ENCODE measurements at regions not wholly inside any gene's neighbourhood (a gene's known extent, or its start where the extent isn't known, plus 50 kb on each side); places are given as distances from the start of the nearest gene placed in this dataset.

- no peaks in the 10 kb centered on the region for H3K27me3 Mint-ChIP-seq (ENCODE audit: low read depth)
- CTCF ChIA-PET: interaction anchor here (0.7 to 3.2 kb wide), 2 partner anchors 51 to 75 kb away, joined by 4 to 12 read pairs; no protein-coding TSS in a partner anchor
- no peak for DNase-seq
- intact Hi-C loops (cut with micrococcal nuclease): no loop called here
- no peak overlapping the region for H3K27ac Mint-ChIP-seq
- H3K4me1 Mint-ChIP-seq (ENCODE audit: low read depth): peaks cover 4% of the 10 kb centered on the region
- no peak overlapping the region for H3K4me3 Mint-ChIP-seq
- no peaks in the 10 kb centered on the region for H3K36me3 Mint-ChIP-seq (ENCODE audit: low read depth)
- no peaks in the 10 kb centered on the region for H3K9me3 Mint-ChIP-seq
Observed at GRCh38 chr13:40017662-40018262, 362.3 kb downstream of the COG6 start.

- Mint-ChIP-seq H3K4me3 (no peak overlapping the region), H3K27me3 (ENCODE audit: low read depth) (no peaks in the 10 kb centered on the region), H3K9me3 (no peaks in the 10 kb centered on the region), H3K27ac (no peak overlapping the region), H3K4me1 (ENCODE audit: low read depth) (peaks cover 33% of the 10 kb centered on the region), H3K36me3 (ENCODE audit: low read depth) (no peaks in the 10 kb centered on the region)
- intact Hi-C loops (cut with micrococcal nuclease): loop anchor here (10.0 kb wide), 2 partner anchors 339 to 971 kb away; no protein-coding TSS in a partner anchor
- no peak for DNase-seq
- CTCF ChIA-PET: interaction anchor here (0.7 to 4.6 kb wide), 3 partner anchors 17 to 351 kb away, joined by 3 to 14 read pairs (median 5); no protein-coding TSS in a partner anchor
Observed at GRCh38 chr13:40023595-40024203, 368.2 kb downstream of the COG6 start.

GRCh38 chr13:40024204-40024966 lies 368.9 kb downstream of the COG6 start:
- intact Hi-C loops (cut with micrococcal nuclease): loop anchor here (10.0 kb wide), 2 partner anchors 340 to 970 kb away; no protein-coding TSS in a partner anchor
- no peak overlapping the region for H3K27ac Mint-ChIP-seq
- H3K4me1 Mint-ChIP-seq (ENCODE audit: low read depth): peaks cover 33% of the 10 kb centered on the region
- no peak overlapping the region for H3K4me3 Mint-ChIP-seq
- H3K9me3 Mint-ChIP-seq: no peaks in the 10 kb centered on the region
- CTCF ChIA-PET: interaction anchor here (4.6 kb wide), 1 partner anchor 83 kb away, joined by 14 read pairs; no protein-coding TSS in a partner anchor
- DNase-seq: peak; percentile 23
- no peaks in the 10 kb centered on the region for H3K36me3 Mint-ChIP-seq (ENCODE audit: low read depth)
- H3K27me3 Mint-ChIP-seq (ENCODE audit: low read depth): peaks cover 2% of the 10 kb centered on the region

- Mint-ChIP-seq H3K27me3 (ENCODE audit: low read depth) (peaks cover 2% of the 10 kb centered on the region), H3K4me1 (ENCODE audit: low read depth) (peaks cover 33% of the 10 kb centered on the region), H3K36me3 (ENCODE audit: low read depth) (no peaks in the 10 kb centered on the region), H3K9me3 (no peaks in the 10 kb centered on the region), H3K27ac (no peak overlapping the region), H3K4me3 (no peak overlapping the region)
- intact Hi-C loops (cut with micrococcal nuclease): loop anchor here (5.0 to 10.0 kb wide), 4 partner anchors 162 to 970 kb away; no protein-coding TSS in a partner anchor
- no peak for DNase-seq
- CTCF ChIA-PET: interaction anchor here (2.2 to 4.6 kb wide), 2 partner anchors 83 to 657 kb away, joined by 5 to 14 read pairs; no protein-coding TSS in a partner anchor
Observed at GRCh38 chr13:40024967-40025714, 369.7 kb downstream of the COG6 start.

GRCh38 chr13:40026174-40026585 lies 370.7 kb downstream of the COG6 start:
- intact Hi-C loops (cut with micrococcal nuclease): loop anchor here (1.0 to 10.0 kb wide), 14 partner anchors 27 to 969 kb away; no protein-coding TSS in a partner anchor

GRCh38 chr13:40026741-40027140 lies 371.3 kb downstream of the COG6 start:
- peak; percentile 52 for DNase-seq
- Mint-ChIP-seq H3K4me1 (ENCODE audit: low read depth) (peaks cover 33% of the 10 kb centered on the region), H3K27me3 (ENCODE audit: low read depth) (peaks cover 2% of the 10 kb centered on the region), H3K9me3 (no peaks in the 10 kb centered on the region), H3K27ac (no peak overlapping the region), H3K4me3 (peak overlapping the region; percentile 54), H3K36me3 (ENCODE audit: low read depth) (no peaks in the 10 kb centered on the region)
- intact Hi-C loops (cut with micrococcal nuclease): loop anchor here (1.0 to 10.0 kb wide), 14 partner anchors 28 to 968 kb away; no protein-coding TSS in a partner anchor
- CTCF ChIA-PET: interaction anchor here (0.7 to 4.6 kb wide), 5 partner anchors 23 to 656 kb away, joined by 3 to 14 read pairs (median 3); no protein-coding TSS in a partner anchor

More at GRCh38 chr13:40026174-40026585, 370.7 kb downstream of the COG6 start:
- Mint-ChIP-seq H3K4me1 (ENCODE audit: low read depth) (peaks cover 33% of the 10 kb centered on the region), H3K27me3 (ENCODE audit: low read depth) (peaks cover 2% of the 10 kb centered on the region), H3K4me3 (no peak overlapping the region), H3K27ac (no peak overlapping the region), H3K9me3 (no peaks in the 10 kb centered on the region), H3K36me3 (ENCODE audit: low read depth) (no peaks in the 10 kb centered on the region)
- peak; percentile 82 for DNase-seq
- CTCF ChIA-PET: interaction anchor here (1.0 to 4.6 kb wide), 3 partner anchors 42 to 656 kb away, joined by 3 to 14 read pairs (median 5); no protein-coding TSS in a partner anchor

GRCh38 chr13:40028446-40028845 lies 373.0 kb downstream of the COG6 start:
- Mint-ChIP-seq H3K27me3 (ENCODE audit: low read depth) (peaks cover 2% of the 10 kb centered on the region), H3K4me3 (no peak overlapping the region), H3K27ac (no peak overlapping the region), H3K4me1 (ENCODE audit: low read depth) (peaks cover 33% of the 10 kb centered on the region), H3K9me3 (no peaks in the 10 kb centered on the region), H3K36me3 (ENCODE audit: low read depth) (no peaks in the 10 kb centered on the region)
- DNase-seq: no peak
- CTCF ChIA-PET: no interaction called here
- intact Hi-C loops (cut with micrococcal nuclease): loop anchor here (5.0 to 10.0 kb wide), 4 partner anchors 159 to 966 kb away; no protein-coding TSS in a partner anchor

- Mint-ChIP-seq H3K36me3 (ENCODE audit: low read depth) (no peaks in the 10 kb centered on the region), H3K4me1 (ENCODE audit: low read depth) (peaks cover 17% of the 10 kb centered on the region), H3K4me3 (no peak overlapping the region), H3K27ac (no peak overlapping the region), H3K27me3 (ENCODE audit: low read depth) (peaks cover 2% of the 10 kb centered on the region), H3K9me3 (no peaks in the 10 kb centered on the region)
- CTCF ChIA-PET: no interaction called here
- intact Hi-C loops (cut with micrococcal nuclease): no loop called here
- no peak for DNase-seq
Observed at GRCh38 chr13:40031031-40031430, 375.6 kb downstream of the COG6 start.

GRCh38 chr13:40039061-40039460 lies 383.6 kb downstream of the COG6 start:
- no peaks in the 10 kb centered on the region for H3K9me3 Mint-ChIP-seq
- H3K27me3 Mint-ChIP-seq (ENCODE audit: low read depth): no peaks in the 10 kb centered on the region
- no peak overlapping the region for H3K4me3 Mint-ChIP-seq
- CTCF ChIA-PET: no interaction called here
- intact Hi-C loops (cut with micrococcal nuclease): no loop called here
- H3K4me1 Mint-ChIP-seq (ENCODE audit: low read depth): no peaks in the 10 kb centered on the region
- no peaks in the 10 kb centered on the region for H3K36me3 Mint-ChIP-seq (ENCODE audit: low read depth)
- no peak overlapping the region for H3K27ac Mint-ChIP-seq
- DNase-seq: no peak

- Mint-ChIP-seq H3K27me3 (ENCODE audit: low read depth) (peaks cover 3% of the 10 kb centered on the region), H3K36me3 (ENCODE audit: low read depth) (no peaks in the 10 kb centered on the region), H3K27ac (no peak overlapping the region), H3K4me3 (no peak overlapping the region), H3K9me3 (no peaks in the 10 kb centered on the region), H3K4me1 (ENCODE audit: low read depth) (no peaks in the 10 kb centered on the region)
- intact Hi-C loops (cut with micrococcal nuclease): no loop called here
- DNase-seq: no peak
- CTCF ChIA-PET: interaction anchor here (0.6 kb wide), 1 partner anchor 640 kb away, joined by 3 read pairs; no protein-coding TSS in a partner anchor
Observed at GRCh38 chr13:40042991-40043390, 387.5 kb downstream of the COG6 start.

- intact Hi-C loops (cut with micrococcal nuclease): no loop called here
- Mint-ChIP-seq H3K27me3 (ENCODE audit: low read depth) (peaks cover 3% of the 10 kb centered on the region), H3K27ac (no peak overlapping the region), H3K9me3 (no peaks in the 10 kb centered on the region), H3K4me1 (ENCODE audit: low read depth) (no peaks in the 10 kb centered on the region), H3K4me3 (no peak overlapping the region), H3K36me3 (ENCODE audit: low read depth) (no peaks in the 10 kb centered on the region)
- CTCF ChIA-PET: no interaction called here
- DNase-seq: no peak
Observed at GRCh38 chr13:40043764-40044163, 388.3 kb downstream of the COG6 start.
